ENCODE measurements at regions not wholly inside any gene's neighbourhood (a gene's known extent, or its start where the extent isn't known, plus 50 kb on each side); places are given as distances from the start of the nearest gene placed in this dataset.
"Not testable (repeated sequence)": the region's sequence is repeated elsewhere in the genome, so short reads cannot be mapped to it uniquely, and the experiment has no call there.

DNA sequence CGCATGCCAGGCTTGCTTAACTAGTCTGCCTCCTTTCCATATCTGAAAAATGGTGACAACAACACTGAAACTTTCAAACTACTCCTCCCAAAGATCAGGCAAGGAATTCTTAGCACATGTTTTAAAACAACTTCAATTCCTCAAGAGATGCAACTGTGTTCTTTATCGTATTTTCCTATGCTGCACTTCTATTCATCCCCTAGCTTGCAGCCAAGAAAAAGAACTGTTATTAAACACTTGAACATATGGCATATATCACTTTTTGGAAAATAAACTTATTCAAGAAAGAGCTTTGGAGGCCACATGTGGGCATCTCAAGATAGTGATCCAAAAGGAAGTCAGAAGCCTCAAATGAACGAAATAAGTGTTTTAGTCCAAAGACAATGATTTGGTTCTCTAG is 75.6 kb upstream of the STAM2 start:
- Mint-ChIP-seq H3K27me3 (peaks cover 10% of the 10 kb centered on the region), H3K27ac (no peak overlapping the region), H3K4me3 (no peak overlapping the region), H3K9me3 (peaks cover 0 to 3% (median 0%) of the 10 kb centered on the region in 3 donors), H3K4me1 (no peaks in the 10 kb centered on the region), H3K36me3 (no peaks in the 10 kb centered on the region)

DNA sequence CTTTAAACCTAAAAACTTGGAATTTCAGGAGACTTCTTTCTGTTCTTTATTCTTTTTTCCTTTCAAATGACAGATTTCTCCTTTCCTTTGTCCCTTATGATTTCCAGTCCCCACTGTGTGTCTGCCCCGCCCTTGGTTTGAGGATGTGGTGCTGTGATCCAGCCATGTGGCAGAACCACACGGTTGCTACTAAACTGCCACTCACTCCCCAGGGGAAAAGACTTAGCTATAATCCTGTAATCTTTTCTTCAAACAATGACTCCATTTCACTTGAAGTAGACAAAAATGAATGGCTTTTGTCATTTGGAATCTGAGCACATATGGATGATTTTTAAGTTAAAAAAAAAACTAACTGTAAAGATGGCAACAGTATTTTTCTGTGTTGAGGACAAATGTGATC is 76.2 kb upstream of the STAM2 start:
- H3K27me3 Mint-ChIP-seq, result peaks cover 10% of the 10 kb centered on the region
- no peak overlapping the region for H3K27ac Mint-ChIP-seq
- no peaks in the 10 kb centered on the region for H3K4me1 Mint-ChIP-seq
- H3K36me3 Mint-ChIP-seq, result no peaks in the 10 kb centered on the region
- peaks cover 0 to 3% (median 0%) of the 10 kb centered on the region in 3 donors for H3K9me3 Mint-ChIP-seq
- no peak overlapping the region for H3K4me3 Mint-ChIP-seq

DNA sequence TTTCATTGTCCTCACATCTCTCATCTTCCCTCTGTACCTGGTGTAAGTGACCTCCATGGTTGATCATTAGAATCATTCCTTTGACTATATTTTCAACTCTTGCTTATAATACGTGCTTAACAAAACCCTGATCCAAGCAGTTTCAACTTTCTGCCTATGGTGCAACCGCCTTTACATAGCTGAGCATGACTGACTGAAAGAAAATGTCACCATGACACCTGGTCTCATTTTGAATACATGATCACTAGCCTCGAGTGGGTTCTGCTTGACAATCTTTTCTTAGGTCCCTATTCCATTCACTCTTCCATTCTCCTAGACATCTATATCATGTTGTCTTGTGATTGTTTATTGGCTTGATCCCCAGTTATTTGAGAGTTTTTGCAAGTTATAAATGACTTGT is 78.9 kb upstream of the STAM2 start:
- no peaks in the 10 kb centered on the region for H3K4me1 Mint-ChIP-seq
- H3K27me3 Mint-ChIP-seq, result peaks cover 12% of the 10 kb centered on the region
- H3K9me3 Mint-ChIP-seq, result peaks cover 0 to 3% (median 0%) of the 10 kb centered on the region in 3 donors
- no peak overlapping the region for H3K27ac Mint-ChIP-seq
- H3K36me3 Mint-ChIP-seq, result peaks cover 3% of the 10 kb centered on the region
- H3K4me3 Mint-ChIP-seq, result no peak overlapping the region

DNA sequence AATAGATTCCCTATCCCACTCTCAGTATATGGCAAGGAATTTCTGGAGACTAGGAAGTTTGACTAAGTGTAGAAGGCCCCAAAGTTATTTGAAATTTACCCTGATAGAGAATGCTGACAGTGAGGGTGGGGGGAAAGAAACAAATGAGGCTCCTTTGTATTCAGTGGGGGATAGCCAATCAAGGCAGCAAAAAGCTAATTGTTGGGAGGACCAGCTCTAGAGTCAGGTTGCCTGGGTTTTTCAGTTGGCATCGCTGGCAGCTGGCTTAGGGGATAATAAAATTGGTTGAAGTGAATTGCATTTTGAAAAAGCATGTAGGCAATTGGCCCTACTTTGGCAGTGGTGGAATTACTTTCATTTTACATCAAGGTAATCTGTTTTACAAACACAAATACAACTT is 79.4 kb upstream of the STAM2 start:
- peaks cover 3% of the 10 kb centered on the region for H3K36me3 Mint-ChIP-seq
- H3K4me3 Mint-ChIP-seq, result no peak overlapping the region
- H3K27ac Mint-ChIP-seq, result no peak overlapping the region
- peaks cover 13% of the 10 kb centered on the region for H3K27me3 Mint-ChIP-seq
- H3K9me3 Mint-ChIP-seq, result peaks cover 0 to 3% (median 0%) of the 10 kb centered on the region in 3 donors
- no peaks in the 10 kb centered on the region for H3K4me1 Mint-ChIP-seq

DNA sequence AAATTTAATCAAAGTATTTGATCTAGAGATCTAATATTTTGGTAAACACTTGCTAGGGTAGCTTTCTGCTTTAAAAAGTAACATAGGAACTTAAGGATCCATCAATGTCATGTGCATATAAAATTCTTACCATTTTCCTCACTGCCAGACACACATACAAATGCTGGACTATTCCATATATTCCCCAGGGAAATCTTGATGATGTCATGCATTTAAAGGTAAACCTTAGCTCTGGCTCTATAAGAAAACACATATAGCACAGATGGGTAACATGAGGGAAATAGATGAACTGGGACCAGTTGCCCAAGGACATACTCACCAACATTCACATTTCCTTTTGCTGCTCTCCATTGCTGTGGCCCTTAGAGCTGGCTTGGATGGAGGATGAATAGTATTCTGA is 79.1 kb upstream of the FMNL2 start:
- Mint-ChIP-seq H3K36me3 (peaks cover 3% of the 10 kb centered on the region), H3K27ac (no peak overlapping the region), H3K4me1 (no peaks in the 10 kb centered on the region), H3K27me3 (peaks cover 10% of the 10 kb centered on the region), H3K9me3 (peaks cover 0 to 7% (median 0%) of the 10 kb centered on the region in 3 donors), H3K4me3 (no peak overlapping the region)

DNA sequence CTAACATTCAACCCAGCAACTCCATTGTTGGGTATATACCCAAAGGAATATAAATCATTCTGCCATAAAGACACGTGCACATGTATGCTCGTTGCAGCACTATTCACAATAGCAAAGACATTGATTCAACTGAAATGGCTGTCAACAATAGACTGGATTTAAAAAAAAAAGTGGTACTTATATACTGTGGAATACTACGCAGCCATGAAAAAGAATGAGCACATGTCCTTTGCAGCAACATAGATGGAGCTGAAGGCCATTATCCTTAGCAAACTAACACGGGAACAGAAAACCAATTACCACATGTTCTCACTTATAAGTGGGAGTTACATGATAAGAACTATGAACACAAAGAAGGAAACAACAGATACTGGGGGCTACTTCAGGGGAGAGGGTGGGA is 74.0 kb upstream of the FMNL2 start:
- Mint-ChIP-seq H3K36me3 (peaks cover 3% of the 10 kb centered on the region), H3K27me3 (peaks cover 4% of the 10 kb centered on the region), H3K9me3 (peaks cover 0 to 11% (median 0%) of the 10 kb centered on the region in 3 donors), H3K4me1 (no peaks in the 10 kb centered on the region), H3K27ac (no peak overlapping the region), H3K4me3 (no peak overlapping the region)

DNA sequence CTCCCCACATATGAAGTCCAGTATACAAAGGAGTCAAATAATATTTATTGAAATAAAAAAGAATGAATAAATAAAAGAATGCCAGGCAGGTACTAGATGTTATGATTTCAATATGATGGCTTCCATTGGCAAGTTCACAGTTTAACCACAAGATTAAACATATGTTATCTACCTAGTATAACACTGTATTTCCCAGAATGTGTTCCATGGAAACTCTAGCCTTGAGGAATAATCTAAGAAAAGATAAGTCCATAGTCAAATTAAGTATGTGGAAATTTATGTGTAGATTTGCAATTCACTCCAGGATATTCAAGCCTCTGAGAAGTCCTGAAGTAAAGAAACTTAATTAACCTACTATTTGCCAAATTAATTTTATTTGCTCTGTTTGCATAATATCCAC is 71.1 kb upstream of the FMNL2 start:
- Mint-ChIP-seq H3K9me3 (peaks cover 0 to 14% (median 5%) of the 10 kb centered on the region in 3 donors), H3K36me3 (no peaks in the 10 kb centered on the region), H3K4me3 (no peak overlapping the region), H3K4me1 (no peaks in the 10 kb centered on the region), H3K27ac (no peak overlapping the region), H3K27me3 (peaks cover 2% of the 10 kb centered on the region)

DNA sequence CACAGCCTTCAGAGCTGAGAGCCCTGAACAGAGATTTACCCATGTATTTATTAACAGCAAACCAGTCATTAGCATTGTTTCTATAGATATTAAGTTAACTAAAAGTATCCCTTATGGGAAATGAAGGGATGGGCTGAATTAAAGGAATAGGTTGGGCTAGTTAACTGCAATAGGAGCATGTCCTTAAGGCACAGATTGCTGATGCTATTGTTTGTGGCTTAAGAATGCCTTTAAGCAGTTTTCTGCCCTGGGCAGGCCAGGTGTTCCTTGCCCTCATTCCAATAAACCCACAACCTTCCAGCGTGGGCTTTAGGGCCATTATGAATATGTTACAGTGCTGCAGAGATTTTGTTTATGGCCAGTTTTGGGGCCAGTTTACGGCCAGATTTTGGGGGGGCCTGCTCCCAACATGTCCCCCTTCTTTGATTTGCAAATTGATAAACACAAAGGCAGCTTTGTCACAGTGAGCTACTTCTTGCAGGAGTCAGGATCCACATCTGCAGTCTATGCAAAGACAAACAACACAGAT is 61.2 kb upstream of the FMNL2 start:
- not testable (repeated sequence) for H3K27ac Mint-ChIP-seq, H3K4me3 Mint-ChIP-seq, H3K36me3 Mint-ChIP-seq, H3K27me3 Mint-ChIP-seq, H3K4me1 Mint-ChIP-seq
- peaks cover 4 to 22% (median 19%) of the 10 kb centered on the region in 3 donors for H3K9me3 Mint-ChIP-seq

DNA sequence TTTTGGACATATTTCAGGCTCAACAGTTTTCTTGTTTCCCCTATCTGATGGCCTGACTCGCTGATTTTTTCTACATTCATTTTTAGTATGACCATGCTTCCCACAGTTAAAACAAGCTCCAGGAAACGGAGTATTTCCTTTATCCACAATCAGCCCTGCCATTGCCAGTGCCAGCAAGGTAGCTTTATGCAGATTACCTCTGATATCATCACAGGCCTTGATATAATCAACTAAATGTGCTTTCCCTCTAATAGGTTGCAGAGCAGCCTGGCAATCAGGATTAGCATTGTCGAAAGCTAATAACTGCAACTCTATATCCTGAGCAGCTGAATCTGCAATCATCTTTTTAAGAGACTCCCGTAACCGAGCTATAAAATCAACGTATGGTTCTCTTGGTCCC is 57.1 kb upstream of the FMNL2 start:
- not testable (repeated sequence) for H3K4me3 Mint-ChIP-seq, H3K4me1 Mint-ChIP-seq, H3K36me3 Mint-ChIP-seq, H3K27ac Mint-ChIP-seq, H3K27me3 Mint-ChIP-seq
- H3K9me3 Mint-ChIP-seq, result peaks cover 9 to 26% (median 17%) of the 10 kb centered on the region in 3 donors

DNA sequence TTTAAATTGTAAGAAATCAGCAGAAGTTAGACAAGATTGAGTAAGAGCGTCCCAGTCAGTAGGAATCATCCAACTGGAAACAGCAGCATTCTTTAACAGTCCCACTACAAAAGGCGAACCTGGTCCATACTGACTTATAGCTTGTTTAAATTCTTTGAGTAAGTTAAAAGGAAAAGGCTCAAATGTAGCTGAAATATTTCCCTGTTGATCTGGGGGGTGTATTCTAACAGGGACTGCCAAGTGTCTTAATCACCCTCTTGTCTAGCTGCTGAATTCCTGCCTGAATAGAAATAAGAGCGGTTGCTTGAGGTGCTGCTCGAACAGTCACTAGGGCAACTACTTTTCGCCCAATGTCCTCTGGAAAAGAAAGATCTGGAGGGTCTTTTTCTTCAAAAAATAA is 56.4 kb upstream of the FMNL2 start:
- H3K27ac Mint-ChIP-seq, result no peak overlapping the region
- peaks cover 1% of the 10 kb centered on the region for H3K36me3 Mint-ChIP-seq
- no peaks in the 10 kb centered on the region for H3K4me1 Mint-ChIP-seq
- H3K27me3 Mint-ChIP-seq, result peaks cover 3% of the 10 kb centered on the region
- H3K9me3 Mint-ChIP-seq, result peaks cover 9 to 20% (median 16%) of the 10 kb centered on the region in 3 donors
- no peak overlapping the region for H3K4me3 Mint-ChIP-seq

DNA sequence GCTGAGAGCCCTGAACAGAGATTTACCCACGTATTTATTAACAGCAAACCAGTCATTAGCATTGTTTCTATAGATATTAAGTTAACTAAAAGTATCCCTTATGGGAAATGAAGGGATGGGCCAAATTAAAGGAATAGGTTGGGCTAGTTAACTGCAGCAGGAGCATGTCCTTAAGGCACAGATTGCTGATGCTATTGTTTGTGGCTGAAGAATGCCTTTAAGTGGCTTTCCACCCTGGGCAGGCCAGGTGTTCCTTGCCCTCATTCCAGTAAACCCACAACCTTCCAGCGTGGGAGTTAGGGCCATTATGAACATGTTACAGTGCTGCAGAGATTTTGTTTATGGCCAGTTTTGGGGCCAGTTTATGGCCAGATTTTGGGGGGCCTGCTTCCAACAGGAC is 55.6 kb upstream of the FMNL2 start:
- not testable (repeated sequence) for H3K27me3 Mint-ChIP-seq, H3K27ac Mint-ChIP-seq, H3K4me3 Mint-ChIP-seq, H3K4me1 Mint-ChIP-seq, H3K36me3 Mint-ChIP-seq
- peaks cover 9 to 14% (median 13%) of the 10 kb centered on the region in 3 donors for H3K9me3 Mint-ChIP-seq

DNA sequence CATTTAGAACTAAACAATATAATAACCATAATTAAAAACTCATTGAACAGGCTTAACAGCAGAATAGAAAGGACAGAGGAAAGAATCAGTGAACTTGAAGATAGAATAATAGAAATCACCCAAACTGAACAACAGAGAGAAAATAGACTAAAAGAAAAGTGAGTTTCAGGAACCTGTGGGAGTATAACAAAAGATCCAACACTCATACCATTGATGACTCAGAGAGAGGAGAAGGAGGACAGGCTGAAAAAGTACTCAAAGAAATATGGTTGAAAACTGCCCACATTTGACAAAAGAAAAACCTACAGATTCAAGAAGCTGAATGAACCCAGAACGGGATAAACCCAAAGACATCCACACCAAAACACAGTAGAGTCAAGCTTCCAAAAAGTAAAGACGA is 54.2 kb upstream of the FMNL2 start:
- H3K4me3 Mint-ChIP-seq, result no peak overlapping the region
- H3K9me3 Mint-ChIP-seq, result peaks cover 4 to 8% (median 7%) of the 10 kb centered on the region in 3 donors
- H3K36me3 Mint-ChIP-seq, result peaks cover 1% of the 10 kb centered on the region
- H3K27me3 Mint-ChIP-seq, result peaks cover 3% of the 10 kb centered on the region
- H3K27ac Mint-ChIP-seq, result no peak overlapping the region
- H3K4me1 Mint-ChIP-seq, result no peaks in the 10 kb centered on the region

DNA sequence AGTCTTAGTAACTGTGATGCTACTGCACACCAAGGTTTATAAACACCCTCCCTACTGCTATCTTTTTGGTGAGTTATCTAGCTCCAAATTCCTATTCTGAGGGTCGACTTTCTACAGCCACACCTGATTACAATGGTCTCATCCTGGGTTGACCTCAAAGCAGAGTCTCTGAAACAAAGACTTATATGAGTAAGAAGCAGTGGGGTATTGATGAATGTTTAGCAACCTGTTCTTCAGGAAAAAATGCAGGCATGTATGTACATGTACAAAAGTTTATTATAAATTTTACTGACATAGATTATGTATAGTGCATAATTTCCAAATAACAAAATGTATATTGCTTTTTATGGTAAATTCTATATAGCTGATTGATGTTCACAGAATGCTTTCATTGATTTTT is 51.6 kb upstream of the FMNL2 start:
- no peaks in the 10 kb centered on the region for H3K36me3 Mint-ChIP-seq
- peaks cover 4 to 8% (median 7%) of the 10 kb centered on the region in 3 donors for H3K9me3 Mint-ChIP-seq
- H3K27ac Mint-ChIP-seq, result no peak overlapping the region
- H3K4me3 Mint-ChIP-seq, result no peak overlapping the region
- no peaks in the 10 kb centered on the region for H3K4me1 Mint-ChIP-seq
- H3K27me3 Mint-ChIP-seq, result peaks cover 1% of the 10 kb centered on the region

DNA sequence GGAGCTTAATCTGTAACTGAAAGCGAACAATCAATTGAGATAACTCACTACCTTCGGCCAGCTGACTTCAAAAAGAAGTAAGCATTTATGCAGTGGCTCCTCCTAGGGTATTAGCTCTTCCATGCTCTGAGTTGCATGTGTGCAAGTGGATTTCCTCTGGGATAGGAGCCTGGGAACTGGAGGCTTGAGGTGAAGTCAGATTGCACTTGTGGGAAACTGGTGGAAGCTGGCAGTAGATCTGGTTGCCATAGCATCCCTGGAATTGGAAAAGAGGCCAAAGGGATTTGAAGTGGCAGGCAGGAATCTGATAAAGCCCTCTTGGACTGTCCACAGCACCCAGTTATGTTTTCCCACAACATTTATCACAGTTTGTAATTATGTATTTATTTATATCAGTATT is 50.6 kb upstream of the FMNL2 start:
- H3K9me3 Mint-ChIP-seq, result peaks cover 2 to 7% (median 3%) of the 10 kb centered on the region in 3 donors
- H3K4me1 Mint-ChIP-seq, result no peaks in the 10 kb centered on the region
- peaks cover 1% of the 10 kb centered on the region for H3K27me3 Mint-ChIP-seq
- H3K36me3 Mint-ChIP-seq, result no peaks in the 10 kb centered on the region
- H3K27ac Mint-ChIP-seq, result no peak overlapping the region
- H3K4me3 Mint-ChIP-seq, result no peak overlapping the region

Measured in IgD-negative memory B cell (primary cell).